Neural cell (in vitro differentiated cells): ENCODE measurements at regions not wholly inside any gene's neighbourhood (a gene's known extent, or its start where the extent isn't known, plus 50 kb on each side); places are given as distances from the start of the nearest gene placed in this dataset.

ENCODE experiments used
- CTCF ChIP-seq: fragments of 450-650 bp; IDR thresholded peaks from 2 replicates; pipeline ENCODE4 v1.5.1; 2014; ENCODE audit warnings: antibody characterized with exemption, mild to moderate bottlenecking, moderate library complexity; ENCODE audit not compliant: poor library complexity, severe bottlenecking
- EZH2 ChIP-seq: fragments of 200-600, 300-800 bp; shearing (Covaris generic), sonication (generic); IDR thresholded peaks from 2 replicates; pipeline ENCODE4 v1.6.1; 2014; ENCODE audit warnings: antibody characterized with exemption, low read length, borderline replicate concordance, mild to moderate bottlenecking; ENCODE audit not compliant: insufficient read depth, poor library complexity, severe bottlenecking

GRCh38 chr10:31152421-31153135, 120.9 kb upstream of the ZNF438 start:
- no peak for TF ChIP-seq CTCF
- TF ChIP-seq EZH2: no peak
